Spleen (tissue), 11 donors: ENCODE measurements at regions not wholly inside any gene's neighbourhood (a gene's known extent, or its start where the extent isn't known, plus 50 kb on each side); places are given as distances from the start of the nearest gene placed in this dataset.

Experiments
- DNase-seq: peaks from one replicate; pipeline ENCODE4 v3.0.0-alpha.2; 2020
- H3K27ac ChIP-seq, 8 donors: fragments of 200-600 bp; sonication (generic) in 7 of 8; 1 replicate in 4 of 8; 2 replicates in 4 of 8; pipeline versions ENCODE4 v1.5.0 to v1.8.0; 2016 to 2021; ENCODE audit warnings: inconsistent platforms in 4 of 8, mild to moderate bottlenecking in 4 of 8, moderate library complexity in 1 of 8
- H3K27me3 ChIP-seq, 7 donors: fragments of 200-600 bp; sonication (generic) in 6 of 7; replicated peaks in 1 of 7; 1 replicate in 4 of 7; 2 replicates in 3 of 7; pipeline versions ENCODE4 v1.5.0 to v1.8.0; 2016 to 2021; ENCODE audit warnings: inconsistent platforms in 3 of 7, mild to moderate bottlenecking in 1 of 7
- H3K36me3 ChIP-seq, 6 donors: fragments of 200-600 bp; sonication (generic) in 5 of 6; 1 replicate in 4 of 6; 2 replicates in 2 of 6; pipeline versions ENCODE4 v1.5.0 to v1.8.0; 2016 to 2021; ENCODE audit warnings: inconsistent platforms in 2 of 6
- H3K4me1 ChIP-seq, 6 donors: fragments of 200-600 bp; sonication (generic) in 5 of 6; 1 replicate in 3 of 6; 2 replicates in 3 of 6; pipeline versions ENCODE4 v1.5.0 to v1.8.0; 2016 to 2021; ENCODE audit warnings: inconsistent platforms in 3 of 6
- H3K4me3 ChIP-seq, 8 donors: fragments of 200-600 bp; sonication (generic) in 7 of 8; 1 replicate in 4 of 8; 2 replicates in 4 of 8; pipeline versions ENCODE4 v1.5.0 to v1.8.0; 2016 to 2021; ENCODE audit warnings: inconsistent platforms in 4 of 8, mild to moderate bottlenecking in 4 of 8, moderate library complexity in 2 of 8
- H3K9me3 ChIP-seq, 8 donors: fragments of 200-600 bp; sonication (generic) in 7 of 8; 1 replicate in 4 of 8; 2 replicates in 4 of 8; pipeline versions ENCODE4 v1.5.0 to v1.8.0; 2016 to 2021; ENCODE audit warnings: inconsistent platforms in 4 of 8
- POLR2A ChIP-seq, 3 donors: fragments of 450-650 bp; IDR thresholded peaks; one replicate each; pipeline ENCODE4 v1.5.1; 2017; ENCODE audit warnings: antibody characterized with exemption in 3 of 3, mild to moderate bottlenecking in 1 of 3
- POLR2AphosphoS5 ChIP-seq, 3 donors: sonication (generic); formaldehyde crosslinking; IDR thresholded peaks; one replicate each; pipeline ENCODE4 v1.5.1; 2017; ENCODE audit warnings: antibody characterized with exemption in 3 of 3
- WGBS, 5 donors: extraction: QIAGEN DNeasy Blood & Tissue Kit in 3 of 5; methylation state at CpG; one replicate each; pipeline versions ENCODE4 v1.1.5 to v1.1.7; 2013 to 2018; 5-methylcytosine and 5-hydroxymethylcytosine counted together
- intact Hi-C: fragments of 100-400 bp; cut with DNase I; formaldehyde crosslinking; loops from one replicate; pipeline ENCODE4 v1.15.0; 2023; ENCODE audit warnings: low total_unique reads
- TF ChIP-seq, protein P1 (sequence below), 11 experiments: fragments of 200-600 bp in 7 of 11; fragments of 450-650 bp in 4 of 11; sonication (generic) in 4 of 11; IDR thresholded peaks in 8 of 11; conservative IDR thresholded peaks in 3 of 11; 1 replicate in 7 of 11; 2 replicates in 4 of 11; pipeline versions ENCODE4 v1.4.0 to v1.8.0; 2016 to 2021; ENCODE audit warnings: antibody characterized with exemption in 11 of 11, inconsistent platforms in 4 of 11, mild to moderate bottlenecking in 1 of 11
- donor health status: healthy with polysubstance abuse.
- donor health status: DM: no; HTN: no; CAD: no; lungs with moderate emphysema.
- donor health status: DM: no; HTN: no; CAD: no.
- donor health status: Bipolar disorder and iron deficiency.
- donor health status: healthy.
- donor health status: DM: no; HTN: no; CAD: no.
- donor health status: DM: yes; HTN: yes; CAD: no.

DNA sequence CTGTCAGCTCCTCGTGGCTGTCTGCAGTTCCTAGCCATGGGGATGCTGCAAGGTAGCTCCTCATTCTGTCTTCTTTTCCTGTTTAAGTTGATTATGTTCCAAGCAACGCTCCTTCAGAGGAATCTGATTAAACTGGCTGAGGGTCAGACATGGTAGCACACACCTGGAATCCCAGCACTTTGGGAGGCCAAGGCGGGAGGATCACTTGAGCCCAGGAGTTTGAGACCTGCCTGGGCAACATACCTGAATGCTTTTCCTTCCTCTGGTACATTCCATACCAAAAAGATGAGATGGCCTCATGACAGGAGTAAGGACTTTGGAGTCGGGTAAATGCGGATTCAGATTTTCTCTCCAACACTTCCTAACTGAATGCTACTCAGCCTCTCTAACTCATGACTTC is 246.8 kb upstream of the JARID2 start:
- no peak for DNase-seq
- no peaks in the 10 kb centered on the region for H3K36me3 ChIP-seq
- no peak overlapping the region for H3K27ac ChIP-seq
- TF ChIP-seq POLR2AphosphoS5 (IDR thresholded peaks at IDR 0.05) (no peak), POLR2A (IDR thresholded peaks at IDR 0.05) (no peak)
- TF ChIP-seq, protein P1, sequence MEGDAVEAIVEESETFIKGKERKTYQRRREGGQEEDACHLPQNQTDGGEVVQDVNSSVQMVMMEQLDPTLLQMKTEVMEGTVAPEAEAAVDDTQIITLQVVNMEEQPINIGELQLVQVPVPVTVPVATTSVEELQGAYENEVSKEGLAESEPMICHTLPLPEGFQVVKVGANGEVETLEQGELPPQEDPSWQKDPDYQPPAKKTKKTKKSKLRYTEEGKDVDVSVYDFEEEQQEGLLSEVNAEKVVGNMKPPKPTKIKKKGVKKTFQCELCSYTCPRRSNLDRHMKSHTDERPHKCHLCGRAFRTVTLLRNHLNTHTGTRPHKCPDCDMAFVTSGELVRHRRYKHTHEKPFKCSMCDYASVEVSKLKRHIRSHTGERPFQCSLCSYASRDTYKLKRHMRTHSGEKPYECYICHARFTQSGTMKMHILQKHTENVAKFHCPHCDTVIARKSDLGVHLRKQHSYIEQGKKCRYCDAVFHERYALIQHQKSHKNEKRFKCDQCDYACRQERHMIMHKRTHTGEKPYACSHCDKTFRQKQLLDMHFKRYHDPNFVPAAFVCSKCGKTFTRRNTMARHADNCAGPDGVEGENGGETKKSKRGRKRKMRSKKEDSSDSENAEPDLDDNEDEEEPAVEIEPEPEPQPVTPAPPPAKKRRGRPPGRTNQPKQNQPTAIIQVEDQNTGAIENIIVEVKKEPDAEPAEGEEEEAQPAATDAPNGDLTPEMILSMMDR (IDR thresholded peaks at IDR 0.05 in 8 of 11, conservative IDR thresholded peaks at IDR 0.05 in 3 of 11) = no peak
- H3K9me3 ChIP-seq = no peaks in the 10 kb centered on the region
- H3K4me3 ChIP-seq = no peak overlapping the region
- WGBS, 5 donors = 84 to 91% (median 88%) methylated on average over 5 of the region's 5 CpGs
- no peaks in the 10 kb centered on the region for H3K27me3 ChIP-seq
- intact Hi-C loops = no loop called here
- H3K4me1 ChIP-seq = no peaks in the 10 kb centered on the region

DNA sequence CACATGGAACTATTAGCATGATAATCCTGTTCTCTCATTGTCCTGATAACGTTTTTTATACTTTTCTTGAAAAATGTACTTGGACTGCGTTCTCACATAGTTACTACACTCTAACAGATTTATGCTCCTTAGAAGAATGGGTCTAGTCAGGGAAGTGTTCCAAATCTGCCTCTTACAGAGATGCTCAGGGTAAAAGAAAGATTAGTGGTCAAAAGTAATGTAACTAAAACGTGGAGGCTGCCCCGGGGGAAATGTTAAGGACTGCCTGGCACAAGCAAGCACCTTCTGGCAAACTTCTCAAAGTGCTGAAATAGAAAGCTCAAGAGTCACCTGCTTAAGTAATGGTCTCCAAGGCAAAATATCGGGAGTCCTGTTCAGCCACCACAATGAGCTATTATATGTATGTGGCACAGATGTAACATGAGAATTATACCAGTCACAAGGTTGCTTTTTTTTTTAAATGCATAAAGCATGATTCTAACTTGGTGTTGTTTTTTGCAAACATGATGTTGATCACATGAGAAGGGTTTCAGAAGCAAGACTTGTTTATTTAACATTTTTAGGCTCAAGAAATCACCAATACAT is 244.5 kb upstream of the JARID2 start:
- no peak for TF ChIP-seq POLR2A (IDR thresholded peaks at IDR 0.05)
- TF ChIP-seq, protein P1 (IDR thresholded peaks at IDR 0.05 in 8 of 11, conservative IDR thresholded peaks at IDR 0.05 in 3 of 11) = no peak
- H3K4me1 ChIP-seq = no peaks in the 10 kb centered on the region
- H3K4me3 ChIP-seq = no peak overlapping the region
- no peaks in the 10 kb centered on the region for H3K36me3 ChIP-seq
- WGBS, 5 donors = 82 to 90% (median 87%) methylated on average over 5 of the region's 5 CpGs
- no peaks in the 10 kb centered on the region for H3K9me3 ChIP-seq
- intact Hi-C loops = no loop called here
- DNase-seq = no peak
- H3K27ac ChIP-seq = no peak overlapping the region
- H3K27me3 ChIP-seq = no peaks in the 10 kb centered on the region

GRCh38 chr6:15008269-15008668 is 237.6 kb upstream of the JARID2 start:
- intact Hi-C loops = no loop called here
- TF ChIP-seq POLR2AphosphoS5 (IDR thresholded peaks at IDR 0.05) (no peak), POLR2A (IDR thresholded peaks at IDR 0.05) (no peak)
- TF ChIP-seq, protein P1 (IDR thresholded peaks at IDR 0.05 in 8 of 11, conservative IDR thresholded peaks at IDR 0.05 in 3 of 11) = no peak

GRCh38 chr6:15014958-15015357 is 230.9 kb upstream of the JARID2 start:
- Histone ChIP-seq H3K9me3 (no peaks in the 10 kb centered on the region), H3K36me3 (no peaks in the 10 kb centered on the region), H3K27ac (no peak overlapping the region), H3K4me3 (no peak overlapping the region), H3K27me3 (no peaks in the 10 kb centered on the region), H3K4me1 (peaks cover 0 to 20% (median 3%) of the 10 kb centered on the region in 6 donors)
- TF ChIP-seq, protein P1 (IDR thresholded peaks at IDR 0.05 in 8 of 11, conservative IDR thresholded peaks at IDR 0.05 in 3 of 11) = no peak
- TF ChIP-seq POLR2A (IDR thresholded peaks at IDR 0.05) (no peak), POLR2AphosphoS5 (IDR thresholded peaks at IDR 0.05) (no peak)
- WGBS, 5 donors = 86 to 100% (median 88%) methylated on average over 1 of the region's 1 CpG
- no peak for DNase-seq
- intact Hi-C loops = no loop called here

More at GRCh38 chr6:15008269-15008668, 237.6 kb upstream of the JARID2 start:
- DNase-seq = no peak
- Histone ChIP-seq H3K4me3 (no peak overlapping the region), H3K27me3 (no peaks in the 10 kb centered on the region), H3K4me1 (peaks cover 0 to 14% (median 0%) of the 10 kb centered on the region in 6 donors), H3K9me3 (no peaks in the 10 kb centered on the region), H3K36me3 (no peaks in the 10 kb centered on the region), H3K27ac (no peak overlapping the region)
